ENCODE measurements at regions not wholly inside any gene's neighbourhood (a gene's known extent, or its start where the extent isn't known, plus 50 kb on each side); places are given as distances from the start of the nearest gene placed in this dataset.

GRCh38 chr5:98349251-98349989 lies 424.0 kb upstream of the RGMB start:
- TF ChIP-seq ZNF776 (tag by site-specific recombination; IDR thresholded peaks at IDR 0.05; ENCODE audit: borderline replicate concordance) (no peak), ZBTB48 (tag by site-specific recombination; IDR thresholded peaks at IDR 0.05) (no peak), ZNF175 (tag by site-specific recombination; IDR thresholded peaks at IDR 0.05) (no peak), ZNF169 (tag by site-specific recombination; IDR thresholded peaks at IDR 0.05) (no peak), CTCF (tag by site-specific recombination; IDR thresholded peaks at IDR 0.05) (no peak), ZNF19 (tag by site-specific recombination; IDR thresholded peaks at IDR 0.05; ENCODE audit: low read depth) (no peak), ZNF677 (tag by site-specific recombination; IDR thresholded peaks at IDR 0.05) (no peak), ZSCAN18 (tag by site-specific recombination; IDR thresholded peaks at IDR 0.05) (no peak), ZNF157 (tag by site-specific recombination; IDR thresholded peaks at IDR 0.05) (no peak)
